Large intestine (tissue), 3 donors: ENCODE measurements at regions not wholly inside any gene's neighbourhood (a gene's known extent, or its start where the extent isn't known, plus 50 kb on each side); places are given as distances from the start of the nearest gene placed in this dataset.

Experiments
- DNase-seq, 2 donors: peaks; one replicate each; pipeline versions ENCODE4 v3.0.0 to v3.0.0-alpha.2; 2013
- H3K27ac ChIP-seq: one replicate; pipeline ENCODE4 v1.5.1; 2013; ENCODE audit warnings: low read length
- H3K27me3 ChIP-seq: 2 replicates; pipeline ENCODE4 v1.6.1; 2013; ENCODE audit warnings: low read length; ENCODE audit not compliant: control insufficient read depth, insufficient read depth
- H3K36me3 ChIP-seq: 2 replicates; pipeline ENCODE4 v1.6.1; 2013; ENCODE audit warnings: low read length; ENCODE audit not compliant: control insufficient read depth, insufficient read depth
- H3K4me1 ChIP-seq: one replicate; pipeline ENCODE4 v1.6.1; 2013; ENCODE audit warnings: low read length; ENCODE audit not compliant: control insufficient read depth, insufficient read depth
- H3K4me3 ChIP-seq: one replicate; pipeline ENCODE4 v1.5.1; 2013; ENCODE audit warnings: low read length
- H3K9me3 ChIP-seq: one replicate; pipeline ENCODE4 v1.6.1; 2013; ENCODE audit warnings: mild to moderate bottlenecking, low read depth, low read length, moderate library complexity; ENCODE audit not compliant: control insufficient read depth
- WGBS: methylation state at CpG from one replicate; pipeline ENCODE4 v1.1.5; 2013; ENCODE audit warnings: low lambda C conversion rate; ENCODE audit not compliant: insufficient coverage; 5-methylcytosine and 5-hydroxymethylcytosine counted together

GRCh38 chrX:44470816-44471215 lies 71.8 kb downstream of the FUNDC1 start:
- no peaks in the 10 kb centered on the region for H3K9me3 ChIP-seq
- no peaks in the 10 kb centered on the region for H3K36me3 ChIP-seq
- WGBS: no CpG with 5 or more reads among the region's 3 CpGs
- H3K4me3 ChIP-seq: no peak overlapping the region
- no peaks in the 10 kb centered on the region for H3K4me1 ChIP-seq
- H3K27ac ChIP-seq: no peak overlapping the region
- H3K27me3 ChIP-seq: no peaks in the 10 kb centered on the region
- DNase-seq: no peak

GRCh38 chrX:44462850-44463249 lies 79.8 kb downstream of the FUNDC1 start:
- no peak for DNase-seq
- WGBS: 60% methylated on average over 2 of the region's 4 CpGs
- H3K4me1 ChIP-seq: no peaks in the 10 kb centered on the region

GRCh38 chrX:44459501-44459900 lies 83.2 kb downstream of the FUNDC1 start:
- H3K27me3 ChIP-seq: no peaks in the 10 kb centered on the region
- no peaks in the 10 kb centered on the region for H3K4me1 ChIP-seq
- H3K36me3 ChIP-seq: no peaks in the 10 kb centered on the region
- H3K4me3 ChIP-seq: no peak overlapping the region
- no peak overlapping the region for H3K27ac ChIP-seq
- H3K9me3 ChIP-seq: no peaks in the 10 kb centered on the region
- WGBS: 92% methylated on average over 2 of the region's 5 CpGs
- no peak for DNase-seq

More at GRCh38 chrX:44462850-44463249, 79.8 kb downstream of the FUNDC1 start:
- Histone ChIP-seq H3K36me3 (no peaks in the 10 kb centered on the region), H3K9me3 (no peaks in the 10 kb centered on the region), H3K27ac (no peak overlapping the region), H3K4me3 (no peak overlapping the region), H3K27me3 (no peaks in the 10 kb centered on the region)

GRCh38 chrX:44456685-44457084 lies 86.0 kb downstream of the FUNDC1 start:
- no peak for DNase-seq
- H3K36me3 ChIP-seq: no peaks in the 10 kb centered on the region
- H3K4me3 ChIP-seq: no peak overlapping the region
- no peaks in the 10 kb centered on the region for H3K4me1 ChIP-seq
- no peaks in the 10 kb centered on the region for H3K27me3 ChIP-seq
- WGBS: no CpG with 5 or more reads among the region's 4 CpGs
- H3K9me3 ChIP-seq: no peaks in the 10 kb centered on the region
- H3K27ac ChIP-seq: no peak overlapping the region

- Histone ChIP-seq H3K27me3 (no peaks in the 10 kb centered on the region), H3K36me3 (no peaks in the 10 kb centered on the region), H3K4me1 (no peaks in the 10 kb centered on the region), H3K27ac (no peak overlapping the region), H3K4me3 (no peak overlapping the region), H3K9me3 (peaks cover 2% of the 10 kb centered on the region)
- no peak for DNase-seq
- WGBS: no CpG with 5 or more reads among the region's 5 CpGs
Observed at GRCh38 chrX:44451056-44451455, 91.6 kb downstream of the FUNDC1 start.

- no peak overlapping the region for H3K4me3 ChIP-seq
- WGBS: 50% methylated on average over 1 of the region's 2 CpGs
Observed at GRCh38 chrX:44447214-44447613, 95.4 kb downstream of the FUNDC1 start.

GRCh38 chrX:44440006-44440405 lies 96.5 kb upstream of the EFHC2 start:
- Histone ChIP-seq H3K9me3 (no peaks in the 10 kb centered on the region), H3K27ac (no peak overlapping the region), H3K27me3 (no peaks in the 10 kb centered on the region), H3K36me3 (no peaks in the 10 kb centered on the region), H3K4me1 (no peaks in the 10 kb centered on the region), H3K4me3 (no peak overlapping the region)
- WGBS: no CpG with 5 or more reads among the region's 2 CpGs
- DNase-seq: peak in 1 of 2 donors; percentile 9

More at GRCh38 chrX:44447214-44447613, 95.4 kb downstream of the FUNDC1 start:
- Histone ChIP-seq H3K27ac (no peak overlapping the region), H3K9me3 (peaks cover 2% of the 10 kb centered on the region), H3K36me3 (no peaks in the 10 kb centered on the region), H3K27me3 (no peaks in the 10 kb centered on the region), H3K4me1 (no peaks in the 10 kb centered on the region)
- no peak for DNase-seq

DNA sequence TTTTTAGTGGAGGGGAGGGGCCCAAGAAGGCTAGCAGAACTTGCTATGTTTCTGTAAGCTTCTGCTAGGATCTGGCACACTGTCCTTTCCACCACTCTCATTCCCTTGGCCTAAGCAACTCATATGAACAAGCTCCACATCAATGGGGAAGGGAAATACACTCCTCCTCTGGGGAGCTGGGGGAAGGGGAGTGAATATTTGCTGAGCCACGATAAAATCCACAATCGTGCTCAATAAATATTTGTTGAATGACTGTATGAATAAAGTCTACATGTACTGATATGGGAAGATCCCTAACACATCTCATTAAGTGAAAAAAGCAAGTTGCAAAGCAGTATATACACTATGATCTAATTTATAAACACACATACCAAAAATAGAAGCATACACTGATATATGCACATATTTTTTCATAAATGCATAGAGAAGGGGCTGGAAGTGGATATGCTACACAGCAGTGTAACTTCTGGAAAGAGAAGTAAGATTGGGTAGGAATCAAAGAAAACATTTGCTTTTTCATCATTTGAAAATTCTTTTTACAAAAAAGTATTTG lies 95.8 kb upstream of the EFHC2 start:
- Histone ChIP-seq H3K27me3 (no peaks in the 10 kb centered on the region), H3K36me3 (no peaks in the 10 kb centered on the region), H3K4me3 (no peak overlapping the region), H3K4me1 (no peaks in the 10 kb centered on the region), H3K27ac (no peak overlapping the region), H3K9me3 (no peaks in the 10 kb centered on the region)
- no CpG with 5 or more reads among the region's 2 CpGs for WGBS
- peak in 1 of 2 donors; percentile 2 for DNase-seq

GRCh38 chrX:44435047-44435446 lies 91.6 kb upstream of the EFHC2 start:
- no peak overlapping the region for H3K4me3 ChIP-seq
- DNase-seq: no peak
- H3K4me1 ChIP-seq: no peaks in the 10 kb centered on the region
- no peaks in the 10 kb centered on the region for H3K27me3 ChIP-seq
- H3K36me3 ChIP-seq: no peaks in the 10 kb centered on the region
- H3K9me3 ChIP-seq: no peaks in the 10 kb centered on the region
- H3K27ac ChIP-seq: no peak overlapping the region

DNA sequence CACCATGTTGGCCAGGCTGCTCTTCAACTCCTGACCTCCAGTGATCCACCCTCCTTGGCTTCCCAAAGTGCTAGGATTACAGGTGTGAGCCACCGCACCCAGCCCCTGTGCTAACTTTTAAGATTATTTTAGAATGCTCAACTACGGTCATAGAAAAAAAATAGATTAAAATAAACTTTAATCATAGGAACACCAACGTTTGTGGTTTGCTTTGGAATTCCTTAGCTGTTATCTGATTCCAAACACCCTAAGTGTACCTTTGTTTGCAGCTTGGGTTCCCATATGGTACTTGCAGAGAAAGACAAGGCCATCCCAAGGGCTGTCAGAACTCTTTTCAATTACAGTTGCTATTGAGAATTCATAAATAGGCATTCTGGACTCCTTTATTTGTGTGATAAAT lies 90.1 kb upstream of the EFHC2 start:
- Histone ChIP-seq H3K36me3 (no peaks in the 10 kb centered on the region), H3K4me1 (peaks cover 2% of the 10 kb centered on the region), H3K27me3 (no peaks in the 10 kb centered on the region), H3K4me3 (no peak overlapping the region), H3K9me3 (no peaks in the 10 kb centered on the region), H3K27ac (no peak overlapping the region)
- no peak for DNase-seq
- no CpG with 5 or more reads among the region's 3 CpGs for WGBS

GRCh38 chrX:44432641-44433040 lies 89.2 kb upstream of the EFHC2 start:
- H3K4me3 ChIP-seq: no peak overlapping the region
- no peaks in the 10 kb centered on the region for H3K36me3 ChIP-seq
- H3K27me3 ChIP-seq: no peaks in the 10 kb centered on the region
- peaks cover 2% of the 10 kb centered on the region for H3K4me1 ChIP-seq
- H3K9me3 ChIP-seq: no peaks in the 10 kb centered on the region
- peak in 1 of 2 donors; percentile 58 for DNase-seq
- H3K27ac ChIP-seq: no peak overlapping the region
